Activated CD8-positive, alpha-beta memory T cell treated with anti-CD3 and anti-CD28 coated beads, Interleukin-2, amount 50 U/mL, for 4 hours (primary cell): ENCODE measurements at regions not wholly inside any gene's neighbourhood (a gene's known extent, or its start where the extent isn't known, plus 50 kb on each side); places are given as distances from the start of the nearest gene placed in this dataset.
"Not testable (repeated sequence)": the region's sequence is repeated elsewhere in the genome, so short reads cannot be mapped to it uniquely, and the experiment has no call there.

Experiments
- DNase-seq: peaks from one replicate; pipeline ENCODE4 v3.0.0-alpha.2; 2020

GRCh38 chr5:89087551-89088318, 204.8 kb upstream of the MEF2C start:
- no peak for DNase-seq

GRCh38 chr5:89087128-89087527, 204.1 kb upstream of the MEF2C start:
- no peak for DNase-seq

GRCh38 chr5:89086390-89087086, 203.6 kb upstream of the MEF2C start:
- no peak for DNase-seq

GRCh38 chr5:89083791-89084190, 200.8 kb upstream of the MEF2C start:
- no peak for DNase-seq

GRCh38 chr5:89081360-89081759, 198.4 kb upstream of the MEF2C start:
- DNase-seq = no peak

GRCh38 chr5:89080467-89081116, 197.6 kb upstream of the MEF2C start:
- no peak for DNase-seq

- no peak for DNase-seq
These were observed 190.1 kb upstream of the MEF2C start for GRCh38 chr5:89072842-89073672.

GRCh38 chr5:89071941-89072331, 189.0 kb upstream of the MEF2C start:
- DNase-seq = no peak

- DNase-seq = no peak
These were observed 188.3 kb upstream of the MEF2C start for GRCh38 chr5:89071101-89071940.

GRCh38 chr5:89069591-89069990, 186.6 kb upstream of the MEF2C start:
- no peak for DNase-seq

- no peak for DNase-seq
These were observed 184.4 kb upstream of the MEF2C start for GRCh38 chr5:89067362-89067761.

GRCh38 chr5:89065919-89066318, 182.9 kb upstream of the MEF2C start:
- DNase-seq = no peak

- DNase-seq = no peak
These were observed 181.8 kb upstream of the MEF2C start for GRCh38 chr5:89064736-89065135.

GRCh38 chr5:89064054-89064453, 181.1 kb upstream of the MEF2C start:
- DNase-seq = no peak

GRCh38 chr5:89060768-89061167, 177.8 kb upstream of the MEF2C start:
- DNase-seq = no peak

- DNase-seq = no peak
These were observed 176.3 kb upstream of the MEF2C start for GRCh38 chr5:89059274-89059673.

GRCh38 chr5:89055695-89056085, 172.7 kb upstream of the MEF2C start:
- DNase-seq = no peak

GRCh38 chr5:89055015-89055694, 172.2 kb upstream of the MEF2C start:
- DNase-seq = no peak

GRCh38 chr5:89053547-89053946, 170.6 kb upstream of the MEF2C start:
- no peak for DNase-seq

- DNase-seq = not testable (repeated sequence)
These were observed 167.1 kb upstream of the MEF2C start for GRCh38 chr5:89050062-89050461.

- no peak for DNase-seq
These were observed 164.6 kb upstream of the MEF2C start for GRCh38 chr5:89047571-89047970.

GRCh38 chr5:89045216-89045615, 162.2 kb upstream of the MEF2C start:
- DNase-seq = no peak
